Mammary epithelial cell (primary cell): ENCODE measurements at regions not wholly inside any gene's neighbourhood (a gene's known extent, or its start where the extent isn't known, plus 50 kb on each side); places are given as distances from the start of the nearest gene placed in this dataset.

Experiments used
- CTCF ChIP-seq, 2 donors: IDR thresholded peaks in 1 of 2; conservative IDR thresholded peaks in 1 of 2; 2 replicates each; pipeline ENCODE4 v1.5.1; 2011 to 2012; ENCODE audit warnings: inconsistent platforms in 2 of 2, low read length in 2 of 2, mild to moderate bottlenecking in 2 of 2, control low read depth in 1 of 2, low read depth in 1 of 2; ENCODE audit not compliant: insufficient read depth in 1 of 2; ENCODE audit errors: extremely low read depth in 1 of 2
- EZH2 ChIP-seq: IDR thresholded peaks from 2 replicates; pipeline ENCODE4 v1.6.1; 2012; ENCODE audit warnings: low read length, inconsistent platforms, borderline replicate concordance

- TF ChIP-seq CTCF (conservative IDR thresholded peaks at IDR 0.05 in 1 of 2, IDR thresholded peaks at IDR 0.05 in 1 of 2; ENCODE audit: extremely low read depth in 1 of 2, insufficient read depth in 1 of 2, low read depth in 1 of 2, low read length in 2 of 2) (no peak), EZH2 (no peak)
Observed at GRCh38 chr2:155839991-155840390, 492.5 kb downstream of the NR4A2 start.
